Common myeloid progenitor, CD34-positive (primary cell): ENCODE measurements at regions not wholly inside any gene's neighbourhood (a gene's known extent, or its start where the extent isn't known, plus 50 kb on each side); places are given as distances from the start of the nearest gene placed in this dataset.

Experiments used
- CTCF ChIA-PET: fragments of 350-600 bp; sonication (Branson Sonifier 250); formaldehyde crosslinking; loops from one replicate; lab custom pipeline; 2021; ENCODE audit warnings: antibody characterized with exemption; lab: Charles Lee
- POLR2A ChIA-PET: fragments of 350-600 bp; sonication (Branson Sonifier 250); formaldehyde crosslinking; loops from one replicate; lab custom pipeline; 2021; ENCODE audit warnings: antibody characterized with exemption; lab: Charles Lee
- DNase-seq, 3 donors: peaks; one replicate each; pipeline versions ENCODE4 v3.0.0 to v3.0.0-alpha.2; 2013
- H3K27ac ChIP-seq, 2 experiments: 1 replicate in 1 of 2; 2 replicates in 1 of 2; pipeline ENCODE4 v1.7.0; 2013; ENCODE audit warnings: inconsistent platforms in 2 of 2, low read length in 2 of 2, mild to moderate bottlenecking in 2 of 2, low read depth in 1 of 2, moderate library complexity in 1 of 2; ENCODE audit not compliant: severe bottlenecking in 2 of 2, insufficient read depth in 1 of 2, poor library complexity in 1 of 2
- H3K27me3 ChIP-seq, 5 experiments: replicated peaks in 2 of 5; 1 replicate in 3 of 5; 2 replicates in 2 of 5; pipeline versions ENCODE4 v1.6.1 to v1.7.0; 2013; ENCODE audit warnings: low read length in 4 of 5, mild to moderate bottlenecking in 2 of 5, moderate library complexity in 2 of 5, inconsistent platforms in 1 of 5; ENCODE audit not compliant: insufficient read depth in 5 of 5, control insufficient read depth in 4 of 5
- H3K36me3 ChIP-seq, 4 experiments: 1 replicate in 2 of 4; 2 replicates in 2 of 4; pipeline versions ENCODE4 v1.6.1 to v1.7.0; 2013; ENCODE audit warnings: low read length in 3 of 4, control low read depth in 1 of 4, mild to moderate bottlenecking in 1 of 4; ENCODE audit not compliant: control insufficient read depth in 4 of 4, insufficient read depth in 4 of 4
- H3K4me1 ChIP-seq, 4 experiments: 1 replicate in 3 of 4; 2 replicates in 1 of 4; pipeline versions ENCODE4 v1.6.1 to v1.7.1; 2013; ENCODE audit warnings: low read length in 3 of 4, mild to moderate bottlenecking in 3 of 4, control low read depth in 1 of 4, inconsistent platforms in 1 of 4, moderate library complexity in 1 of 4; ENCODE audit not compliant: control insufficient read depth in 4 of 4, insufficient read depth in 4 of 4; ENCODE audit errors: control extremely low read depth in 1 of 4
- H3K4me3 ChIP-seq, 7 experiments: 1 replicate in 4 of 7; 2 replicates in 3 of 7; pipeline versions ENCODE4 v1.5.1 to v1.7.0; 2013; ENCODE audit warnings: mild to moderate bottlenecking in 7 of 7, low read length in 6 of 7, moderate library complexity in 6 of 7, inconsistent platforms in 2 of 7, low read depth in 2 of 7, control low read depth in 1 of 7; ENCODE audit not compliant: insufficient read depth in 4 of 7, control insufficient read depth in 1 of 7; ENCODE audit errors: extremely low read depth in 1 of 7
- H3K9me3 ChIP-seq, 5 experiments: 1 replicate in 4 of 5; 2 replicates in 1 of 5; pipeline versions ENCODE4 v1.6.1 to v1.7.1; 2013; ENCODE audit warnings: low read length in 4 of 5, mild to moderate bottlenecking in 2 of 5, inconsistent platforms in 1 of 5, low read depth in 1 of 5, moderate library complexity in 1 of 5; ENCODE audit not compliant: control insufficient read depth in 4 of 5, insufficient read depth in 2 of 5; ENCODE audit errors: control extremely low read depth in 1 of 5
- WGBS: methylation state at CpG from one replicate; pipeline ENCODE4 v1.1.5; 2013; ENCODE audit not compliant: insufficient coverage; 5-methylcytosine and 5-hydroxymethylcytosine counted together

DNA sequence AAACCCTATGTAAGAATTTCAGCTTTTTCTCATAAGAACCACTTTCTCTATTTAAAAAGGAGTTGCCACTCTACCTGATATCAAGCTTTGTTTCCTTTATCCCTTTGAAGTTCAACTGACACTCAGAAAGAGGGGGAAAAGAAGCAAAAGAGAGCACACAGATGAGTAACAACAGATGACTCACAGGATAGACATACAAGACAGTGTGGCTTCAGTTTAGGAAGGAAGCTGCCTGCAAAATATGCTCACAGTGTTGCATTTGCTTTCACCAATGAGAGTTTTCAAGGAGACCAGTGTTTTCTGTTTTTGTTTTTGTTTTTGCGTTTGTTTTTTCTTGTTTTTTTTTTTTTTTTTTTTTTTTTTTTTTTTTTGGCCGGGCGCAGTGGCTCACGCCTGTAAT lies 1181.6 kb downstream of the DNAJB9 start:
- 86% methylated on average over 1 of the region's 4 CpGs for WGBS
- Histone ChIP-seq H3K9me3 (no peaks in the 10 kb centered on the region), H3K36me3 (no peaks in the 10 kb centered on the region), H3K4me3 (no peak overlapping the region), H3K4me1 (no peaks in the 10 kb centered on the region), H3K27ac (no peak overlapping the region), H3K27me3 (no peaks in the 10 kb centered on the region)
- ChIA-PET POLR2A (no interaction called here), CTCF (no interaction called here)
- no peak for DNase-seq

DNA sequence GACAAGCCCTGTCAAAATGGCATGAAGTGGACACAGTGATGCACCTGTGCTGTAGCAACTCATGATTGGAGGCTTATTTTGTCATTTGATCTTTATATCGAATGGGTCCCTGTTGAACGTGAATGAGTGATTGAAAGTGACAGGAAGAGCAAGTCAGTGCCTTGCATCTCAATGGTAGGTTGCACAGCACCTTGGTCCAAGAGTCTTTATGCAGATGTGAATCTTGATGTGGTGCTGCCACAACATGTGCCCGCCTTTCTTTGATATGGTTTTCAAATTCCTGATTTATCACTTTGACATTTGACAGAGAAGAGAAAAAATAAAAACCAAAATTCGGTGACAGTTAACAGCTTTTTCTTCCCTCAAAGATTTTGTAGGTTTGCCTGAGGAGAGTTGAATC lies 1182.4 kb downstream of the DNAJB9 start:
- CTCF ChIA-PET = no interaction called here
- no peak overlapping the region for H3K4me3 ChIP-seq
- H3K9me3 ChIP-seq = no peaks in the 10 kb centered on the region
- H3K36me3 ChIP-seq = no peaks in the 10 kb centered on the region
- no peaks in the 10 kb centered on the region for H3K4me1 ChIP-seq
- POLR2A ChIA-PET = no interaction called here
- no peak for DNase-seq
- H3K27ac ChIP-seq = no peak overlapping the region
- WGBS = 86% methylated on average over 3 of the region's 4 CpGs
- no peaks in the 10 kb centered on the region for H3K27me3 ChIP-seq

DNA sequence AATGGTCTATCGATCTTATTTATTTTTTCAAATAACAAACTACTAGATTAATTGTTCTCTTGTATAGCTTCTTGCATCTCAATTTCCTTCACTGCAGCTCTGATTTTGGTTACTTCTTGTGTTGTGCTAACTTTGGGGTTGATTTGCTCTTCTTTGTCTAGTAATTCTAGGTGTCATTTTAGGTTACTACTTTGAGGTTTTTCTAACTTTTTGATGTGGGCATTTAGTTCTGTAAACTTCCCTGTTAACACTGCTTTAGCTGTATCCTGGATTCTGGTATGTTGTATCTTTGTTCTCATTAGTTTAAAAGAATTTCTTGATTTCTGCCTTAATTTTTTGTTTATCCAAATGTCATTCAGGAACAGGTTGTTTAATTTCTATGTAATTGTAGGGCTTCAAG lies 1188.0 kb downstream of the DNAJB9 start:
- no peak for DNase-seq
- no CpG with 5 or more reads among the region's 1 CpG for WGBS
- POLR2A ChIA-PET = no interaction called here

DNA sequence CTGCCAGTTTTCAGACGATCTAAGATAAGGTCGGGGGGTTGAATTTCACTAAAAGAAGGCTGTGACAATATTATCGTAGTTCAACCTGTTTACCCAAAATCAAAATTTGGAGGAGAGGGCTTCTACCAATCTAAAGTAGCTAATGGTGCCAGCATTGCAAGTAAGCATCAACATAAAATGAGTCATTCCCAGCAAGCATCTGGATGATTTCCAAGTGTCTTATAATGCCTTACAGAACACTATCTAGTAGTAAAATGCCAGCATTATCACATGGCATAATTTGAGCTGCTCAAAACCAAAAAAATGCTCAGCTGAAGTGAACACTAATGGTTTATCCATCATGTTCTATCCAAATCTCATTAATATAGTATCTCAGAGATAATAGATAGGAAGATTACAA lies 1193.9 kb downstream of the DNAJB9 start:
- no peak overlapping the region for H3K4me3 ChIP-seq
- ChIA-PET CTCF (no interaction called here), POLR2A (no interaction called here)
- no peaks in the 10 kb centered on the region for H3K9me3 ChIP-seq
- no peaks in the 10 kb centered on the region for H3K4me1 ChIP-seq
- H3K36me3 ChIP-seq = no peaks in the 10 kb centered on the region
- no peaks in the 10 kb centered on the region for H3K27me3 ChIP-seq
- DNase-seq = no peak
- 98% methylated on average over 3 of the region's 3 CpGs for WGBS
- no peak overlapping the region for H3K27ac ChIP-seq

More for the DNA sequence above, 1188.0 kb downstream of the DNAJB9 start:
- Histone ChIP-seq H3K4me3 (no peak overlapping the region), H3K27ac (no peak overlapping the region), H3K36me3 (no peaks in the 10 kb centered on the region), H3K9me3 (no peaks in the 10 kb centered on the region), H3K27me3 (no peaks in the 10 kb centered on the region), H3K4me1 (no peaks in the 10 kb centered on the region)
- CTCF ChIA-PET = interaction anchor here (0.6 kb wide), 1 partner anchor 465 kb away, joined by 3 read pairs; no protein-coding TSS in a partner anchor

DNA sequence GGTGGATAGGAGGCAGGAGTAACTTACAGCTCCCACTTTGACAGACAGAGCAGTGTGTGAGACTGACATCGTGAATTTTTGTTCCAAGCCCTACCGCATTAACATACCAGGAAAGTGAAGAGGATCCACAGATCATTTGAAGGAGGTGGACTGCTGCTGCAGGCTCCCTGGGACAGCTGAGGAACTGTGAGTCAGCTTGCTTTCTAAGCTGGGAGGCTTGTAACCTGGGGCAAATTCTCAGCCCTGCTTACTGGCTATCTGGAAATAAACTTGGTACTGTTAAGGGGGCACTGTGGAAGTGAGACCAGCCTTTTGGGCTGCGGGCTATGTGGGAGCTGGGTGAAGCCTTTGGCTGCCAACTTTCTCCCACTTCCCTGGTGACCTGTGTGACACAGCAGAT lies 1202.5 kb downstream of the DNAJB9 start:
- no peak for DNase-seq
- Histone ChIP-seq H3K4me3 (no peak overlapping the region), H3K36me3 (no peaks in the 10 kb centered on the region), H3K4me1 (no peaks in the 10 kb centered on the region), H3K27me3 (no peaks in the 10 kb centered on the region), H3K27ac (no peak overlapping the region), H3K9me3 (no peaks in the 10 kb centered on the region)
- POLR2A ChIA-PET = no interaction called here
- 100% methylated on average over 2 of the region's 3 CpGs for WGBS
- CTCF ChIA-PET = no interaction called here

DNA sequence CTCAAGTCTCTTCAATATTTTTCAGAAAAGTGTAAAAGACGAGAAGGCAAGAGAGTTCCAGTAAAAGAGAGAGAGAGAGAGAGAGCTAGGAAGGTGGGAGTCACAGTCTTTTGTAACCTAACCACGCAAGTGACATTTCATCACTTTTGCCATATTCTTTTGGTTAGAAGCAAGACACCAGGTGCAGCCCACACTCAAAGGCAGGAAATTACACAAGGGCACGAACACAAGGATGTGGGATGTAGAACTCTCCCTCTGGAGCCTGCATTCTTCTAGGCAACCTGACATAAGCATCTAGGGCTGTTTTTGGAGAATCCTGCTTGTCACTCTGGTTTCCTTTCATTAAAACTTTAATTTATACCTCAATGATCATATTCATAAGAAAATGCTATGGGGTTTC lies 1213.1 kb downstream of the DNAJB9 start:
- no peak overlapping the region for H3K4me3 ChIP-seq
- peaks cover 0 to 2% (median 0%) of the 10 kb centered on the region in 5 experiments for H3K9me3 ChIP-seq
- CTCF ChIA-PET = no interaction called here
- H3K36me3 ChIP-seq = no peaks in the 10 kb centered on the region
- H3K4me1 ChIP-seq = no peaks in the 10 kb centered on the region
- no peak for DNase-seq
- POLR2A ChIA-PET = no interaction called here
- no peaks in the 10 kb centered on the region for H3K27me3 ChIP-seq
- 75% methylated on average over 2 of the region's 3 CpGs for WGBS
- no peak overlapping the region for H3K27ac ChIP-seq

DNA sequence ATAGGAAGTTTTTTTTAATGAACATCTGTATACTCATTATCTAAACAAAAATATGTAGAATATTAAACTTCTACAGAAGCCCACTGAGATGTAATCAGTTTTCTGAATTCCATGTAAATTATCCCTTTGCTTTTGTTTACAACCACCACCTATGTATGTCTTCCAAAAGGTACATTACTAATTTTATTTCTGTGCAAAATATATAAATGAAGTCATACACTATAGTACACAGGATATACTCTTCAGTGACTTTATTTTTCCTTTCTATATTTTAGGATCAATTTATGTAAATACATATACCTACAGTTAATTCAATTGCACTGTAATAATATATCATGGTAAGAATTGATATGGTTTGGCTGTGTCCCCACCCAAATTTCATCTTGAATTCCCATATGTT lies 1236.9 kb downstream of the DNAJB9 start:
- Histone ChIP-seq H3K4me1 (no peaks in the 10 kb centered on the region), H3K36me3 (no peaks in the 10 kb centered on the region), H3K9me3 (no peaks in the 10 kb centered on the region), H3K27me3 (no peaks in the 10 kb centered on the region), H3K27ac (no peak overlapping the region), H3K4me3 (no peak overlapping the region)
- no peak for DNase-seq
- ChIA-PET POLR2A (no interaction called here), CTCF (no interaction called here)
